ENCODE measurements at regions not wholly inside any gene's neighbourhood (a gene's known extent, or its start where the extent isn't known, plus 50 kb on each side); places are given as distances from the start of the nearest gene placed in this dataset.

DNA sequence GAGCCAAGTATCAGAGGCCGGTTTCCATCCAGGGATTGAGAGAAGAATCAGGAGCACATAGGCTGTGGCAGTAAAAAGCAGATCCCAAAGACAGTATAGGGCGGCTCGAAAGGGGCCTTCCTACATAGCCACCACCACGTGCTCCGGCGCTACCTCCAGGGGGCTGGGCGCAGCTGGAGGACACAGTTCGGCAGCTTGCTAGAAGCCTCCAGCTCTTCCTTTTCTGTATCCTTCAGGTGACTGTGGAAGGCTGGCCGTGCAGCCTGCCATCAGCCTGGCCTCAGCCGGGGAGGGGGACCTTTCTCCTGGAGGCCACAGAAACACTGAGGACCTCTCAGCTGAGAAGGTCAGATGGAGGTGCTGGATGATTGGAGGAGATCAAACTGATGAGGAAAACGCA lies 183.6 kb upstream of the GLI2 start:
- Histone ChIP-seq H3K36me3 (ENCODE audit: insufficient read depth, low read length) (no peaks in the 10 kb centered on the region), H3K4me3 (ENCODE audit: low read depth, low read length, poor library complexity, severe bottlenecking) (no peak overlapping the region), H3K4me1 (ENCODE audit: insufficient read depth, low read length, severe bottlenecking) (no peaks in the 10 kb centered on the region), H3K9me2 (ENCODE audit: low read depth, low read length) (no peaks in the 10 kb centered on the region), H3K27ac (ENCODE audit: low read depth, low read length, poor library complexity, severe bottlenecking) (no peak overlapping the region), H4K20me1 (ENCODE audit: insufficient read depth, low read length) (no peaks in the 10 kb centered on the region), H3K27me3 (ENCODE audit: insufficient read depth, low read length) (no peaks in the 10 kb centered on the region; the same call in 1 of the 2 replicates), H3K79me2 (ENCODE audit: insufficient read depth, low read length) (no peaks in the 10 kb centered on the region), H3F3A (ENCODE audit: insufficient read depth, low read length) (no peaks in the 10 kb centered on the region), H2AFZ (ENCODE audit: low read length) (no peak overlapping the region), H3K9ac (ENCODE audit: low read length) (no peak overlapping the region), H3K9me3 (ENCODE audit: low read length) (no peaks in the 10 kb centered on the region), H3K4me2 (ENCODE audit: low read length) (no peak overlapping the region)
- no peak for TF ChIP-seq EZH2 (IDR thresholded peaks at IDR 0.05; ENCODE audit: borderline replicate concordance, low read length)
- TF ChIP-seq, protein P1, sequence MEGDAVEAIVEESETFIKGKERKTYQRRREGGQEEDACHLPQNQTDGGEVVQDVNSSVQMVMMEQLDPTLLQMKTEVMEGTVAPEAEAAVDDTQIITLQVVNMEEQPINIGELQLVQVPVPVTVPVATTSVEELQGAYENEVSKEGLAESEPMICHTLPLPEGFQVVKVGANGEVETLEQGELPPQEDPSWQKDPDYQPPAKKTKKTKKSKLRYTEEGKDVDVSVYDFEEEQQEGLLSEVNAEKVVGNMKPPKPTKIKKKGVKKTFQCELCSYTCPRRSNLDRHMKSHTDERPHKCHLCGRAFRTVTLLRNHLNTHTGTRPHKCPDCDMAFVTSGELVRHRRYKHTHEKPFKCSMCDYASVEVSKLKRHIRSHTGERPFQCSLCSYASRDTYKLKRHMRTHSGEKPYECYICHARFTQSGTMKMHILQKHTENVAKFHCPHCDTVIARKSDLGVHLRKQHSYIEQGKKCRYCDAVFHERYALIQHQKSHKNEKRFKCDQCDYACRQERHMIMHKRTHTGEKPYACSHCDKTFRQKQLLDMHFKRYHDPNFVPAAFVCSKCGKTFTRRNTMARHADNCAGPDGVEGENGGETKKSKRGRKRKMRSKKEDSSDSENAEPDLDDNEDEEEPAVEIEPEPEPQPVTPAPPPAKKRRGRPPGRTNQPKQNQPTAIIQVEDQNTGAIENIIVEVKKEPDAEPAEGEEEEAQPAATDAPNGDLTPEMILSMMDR (IDR thresholded peaks at IDR 0.05; ENCODE audit: low read length): no peak

DNA sequence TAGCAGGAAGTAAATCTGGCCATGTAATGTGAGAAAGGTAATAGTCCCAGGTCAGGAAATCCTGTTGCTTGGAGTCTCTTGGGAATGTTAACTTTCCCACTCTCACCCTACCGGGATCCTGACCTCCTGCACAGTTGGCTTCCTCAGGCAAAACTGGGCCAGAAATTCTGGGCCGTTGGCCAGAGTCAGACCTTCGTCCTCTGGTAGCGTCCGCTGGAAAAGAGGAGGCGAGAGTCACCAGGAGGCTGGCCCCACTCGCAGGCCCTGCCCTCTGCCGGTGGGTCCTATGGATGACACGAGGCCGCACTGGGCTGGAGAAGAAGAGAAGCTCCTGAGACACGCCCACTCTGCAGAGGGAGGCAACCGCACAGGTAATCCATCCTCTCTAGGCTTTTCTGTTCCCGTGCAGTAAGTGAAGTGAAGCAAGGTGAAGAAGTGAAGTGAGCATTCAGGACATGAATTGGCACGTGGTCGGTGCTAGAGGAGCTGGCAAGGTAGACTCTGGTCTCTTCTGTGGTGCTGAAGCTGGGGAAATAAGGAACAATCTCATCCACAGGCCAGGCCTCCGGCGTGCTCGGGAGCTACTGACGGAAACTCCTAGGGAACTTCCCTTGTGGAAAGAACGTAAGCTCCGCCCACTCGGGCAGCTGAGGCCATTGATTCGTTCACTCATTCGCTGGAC lies 182.7 kb upstream of the GLI2 start:
- no peaks in the 10 kb centered on the region for H3K9me2 ChIP-seq (ENCODE audit: low read depth, low read length)
- H3K36me3 ChIP-seq (ENCODE audit: insufficient read depth, low read length): no peaks in the 10 kb centered on the region
- no peak overlapping the region for H3K9ac ChIP-seq (ENCODE audit: low read length)
- no peaks in the 10 kb centered on the region for H4K20me1 ChIP-seq (ENCODE audit: insufficient read depth, low read length)
- no peak overlapping the region for H2AFZ ChIP-seq (ENCODE audit: low read length)
- no peak overlapping the region for H3K4me3 ChIP-seq (ENCODE audit: low read depth, low read length, poor library complexity, severe bottlenecking)
- H3K27me3 ChIP-seq (ENCODE audit: insufficient read depth, low read length): no peaks in the 10 kb centered on the region
- no peaks in the 10 kb centered on the region for H3K9me3 ChIP-seq (ENCODE audit: low read length)
- H3F3A ChIP-seq (ENCODE audit: insufficient read depth, low read length): no peaks in the 10 kb centered on the region
- no peaks in the 10 kb centered on the region for H3K79me2 ChIP-seq (ENCODE audit: insufficient read depth, low read length)
- no peaks in the 10 kb centered on the region for H3K4me1 ChIP-seq (ENCODE audit: insufficient read depth, low read length, severe bottlenecking)
- H3K4me2 ChIP-seq (ENCODE audit: low read length): no peak overlapping the region
- TF ChIP-seq, protein P1 (IDR thresholded peaks at IDR 0.05; ENCODE audit: low read length): no peak
- TF ChIP-seq EZH2 (IDR thresholded peaks at IDR 0.05; ENCODE audit: borderline replicate concordance, low read length): no peak
- no peak overlapping the region for H3K27ac ChIP-seq (ENCODE audit: low read depth, low read length, poor library complexity, severe bottlenecking)

DNA sequence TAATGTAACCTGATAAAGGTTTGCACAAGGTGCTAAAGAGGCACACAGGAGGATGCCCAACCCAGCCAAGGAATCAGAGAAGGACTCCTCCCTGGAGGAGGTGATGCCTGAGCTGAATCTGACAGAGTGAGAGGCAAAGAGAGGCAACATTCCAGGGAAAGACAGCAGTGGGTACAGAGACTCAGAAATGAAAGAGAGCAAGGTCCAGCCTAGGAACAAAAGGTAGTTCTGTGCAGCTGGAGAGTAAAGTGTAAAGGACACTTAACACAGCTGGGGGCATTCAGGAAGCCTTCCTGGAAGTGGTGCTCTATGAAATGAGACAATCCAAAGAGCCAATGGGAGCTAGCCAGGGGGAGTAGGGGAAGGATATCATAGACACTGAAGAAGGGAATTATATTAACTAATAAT lies 181.0 kb upstream of the GLI2 start:
- no peaks in the 10 kb centered on the region for H3K9me2 ChIP-seq (ENCODE audit: low read depth, low read length)
- no peaks in the 10 kb centered on the region for H3K36me3 ChIP-seq (ENCODE audit: insufficient read depth, low read length)
- no peaks in the 10 kb centered on the region for H3K27me3 ChIP-seq (ENCODE audit: insufficient read depth, low read length)
- no peak overlapping the region for H3K4me2 ChIP-seq (ENCODE audit: low read length)
- H3K79me2 ChIP-seq (ENCODE audit: insufficient read depth, low read length): no peaks in the 10 kb centered on the region
- H3K4me3 ChIP-seq (ENCODE audit: low read depth, low read length, poor library complexity, severe bottlenecking): no peak overlapping the region
- H3K9ac ChIP-seq (ENCODE audit: low read length): no peak overlapping the region
- H4K20me1 ChIP-seq (ENCODE audit: insufficient read depth, low read length): no peaks in the 10 kb centered on the region
- no peaks in the 10 kb centered on the region for H3K4me1 ChIP-seq (ENCODE audit: insufficient read depth, low read length, severe bottlenecking)
- H2AFZ ChIP-seq (ENCODE audit: low read length): no peak overlapping the region
- H3K27ac ChIP-seq (ENCODE audit: low read depth, low read length, poor library complexity, severe bottlenecking): no peak overlapping the region
- no peaks in the 10 kb centered on the region for H3K9me3 ChIP-seq (ENCODE audit: low read length)
- no peaks in the 10 kb centered on the region for H3F3A ChIP-seq (ENCODE audit: insufficient read depth, low read length)
- TF ChIP-seq EZH2 (IDR thresholded peaks at IDR 0.05; ENCODE audit: borderline replicate concordance, low read length): no peak
- TF ChIP-seq, protein P1 (IDR thresholded peaks at IDR 0.05; ENCODE audit: low read length): no peak

Data from OCI-LY1 (cell line).